HG02840 (cell line): ENCODE measurements at regions not wholly inside any gene's neighbourhood (a gene's known extent, or its start where the extent isn't known, plus 50 kb on each side); places are given as distances from the start of the nearest gene placed in this dataset.

Experiments
- ATAC-seq: cut with Tn5 transposase; IDR thresholded peaks from one replicate; pipeline ENCODE4 v1.9.1; 2021; ENCODE audit warnings: mild to moderate bottlenecking, moderate library complexity, moderate number of reproducible peaks; ENCODE audit not compliant: unreplicated experiment, low FRiP score

DNA sequence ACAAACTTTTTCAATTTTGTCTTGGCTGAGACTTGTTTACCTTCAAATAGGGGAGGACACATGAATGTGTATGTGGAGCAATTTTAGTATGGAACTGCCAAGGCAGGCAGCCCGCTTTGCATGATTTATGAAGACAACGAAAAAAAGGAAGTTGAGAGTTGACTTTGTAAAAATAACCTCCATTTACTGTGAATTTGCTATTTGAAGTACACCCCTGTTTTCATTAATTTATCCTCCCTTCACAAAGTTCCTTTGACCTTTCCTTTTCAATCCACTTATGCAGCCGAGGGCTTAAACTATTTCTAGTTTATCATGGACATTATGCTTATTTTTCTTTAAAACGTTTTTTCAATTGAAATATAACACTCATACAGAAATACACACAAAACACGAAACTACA is 369.6 kb upstream of the CADM1 start:
- no peak for ATAC-seq

DNA sequence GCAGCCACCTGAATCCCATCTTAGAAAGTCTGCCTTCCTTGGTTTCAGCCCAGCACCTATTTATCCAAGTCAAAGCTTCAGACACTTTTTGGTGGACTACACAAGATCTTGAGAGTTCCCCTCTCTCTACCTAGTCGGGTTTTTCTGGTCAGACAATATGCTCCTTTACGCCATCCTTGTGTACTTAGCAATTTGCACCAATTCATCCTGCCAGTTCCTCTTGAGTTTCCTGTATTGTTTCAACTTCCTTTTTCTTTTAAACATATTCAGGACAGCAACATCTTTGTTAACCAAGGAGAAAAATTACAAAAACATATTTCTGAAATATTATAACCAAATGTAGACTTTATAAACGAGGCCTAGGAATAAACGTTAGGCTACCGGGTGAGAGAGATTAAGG is 368.2 kb upstream of the CADM1 start:
- ATAC-seq: no peak

DNA sequence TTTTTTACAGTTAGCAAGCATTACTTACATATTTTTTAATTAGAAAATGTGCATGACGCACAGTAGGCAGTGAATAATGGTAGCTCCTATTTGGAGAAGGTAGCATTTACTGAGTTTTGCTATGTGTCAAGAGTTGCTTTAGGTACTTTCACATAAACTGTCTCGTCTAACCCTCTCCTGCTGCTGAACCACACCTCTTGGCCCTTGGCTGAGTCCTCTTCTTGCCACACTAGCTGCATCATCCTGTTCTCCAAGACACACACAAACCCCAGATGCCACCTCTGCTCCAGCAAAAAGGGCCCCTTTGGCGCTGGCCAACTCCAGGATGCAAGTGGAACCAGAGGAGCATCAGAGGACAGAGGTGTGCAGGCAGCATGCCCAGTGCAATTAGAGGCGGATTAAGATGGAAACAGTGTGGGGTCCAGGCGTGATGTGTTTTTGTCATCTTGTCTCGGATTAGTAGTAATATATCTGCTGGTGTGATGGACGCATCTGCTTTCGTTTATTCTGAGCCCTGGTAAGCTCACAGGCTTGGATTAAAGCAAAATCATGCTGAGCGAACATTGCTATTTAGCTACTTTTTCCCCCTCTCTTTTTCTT is 367.0 kb upstream of the CADM1 start:
- ATAC-seq: no peak

DNA sequence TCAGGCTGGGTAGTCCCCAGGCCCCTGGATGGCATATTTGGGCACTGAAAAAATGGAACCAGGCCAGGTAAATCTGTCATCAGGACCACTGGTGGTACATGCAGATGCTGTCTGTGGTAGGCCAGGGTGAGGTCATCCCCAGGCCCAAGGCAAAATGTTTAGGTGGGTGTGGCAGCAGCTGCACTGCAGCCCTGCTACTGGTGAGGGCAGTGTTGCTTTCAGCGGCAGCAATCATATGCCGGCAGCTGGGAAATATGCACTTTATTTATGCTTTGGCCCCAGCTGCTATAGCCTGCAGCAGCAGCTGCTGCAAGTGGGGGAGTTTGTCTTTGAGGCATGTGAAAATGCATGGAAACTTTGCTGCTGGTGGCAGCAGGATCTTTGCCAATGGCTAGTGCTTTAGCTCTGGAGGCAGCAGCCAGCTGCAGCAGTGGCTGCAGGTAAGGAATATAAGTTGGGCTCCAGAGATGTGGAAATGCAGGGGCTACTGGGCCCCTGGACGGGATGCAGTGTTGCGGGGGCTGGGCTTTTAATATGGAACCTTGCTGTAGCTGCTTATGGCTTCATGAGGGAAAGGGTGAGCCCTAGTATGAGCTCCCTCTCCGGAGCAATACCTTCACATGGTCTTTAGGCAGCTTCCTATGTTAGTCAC is 365.7 kb upstream of the CADM1 start:
- ATAC-seq: peak; percentile 71

DNA sequence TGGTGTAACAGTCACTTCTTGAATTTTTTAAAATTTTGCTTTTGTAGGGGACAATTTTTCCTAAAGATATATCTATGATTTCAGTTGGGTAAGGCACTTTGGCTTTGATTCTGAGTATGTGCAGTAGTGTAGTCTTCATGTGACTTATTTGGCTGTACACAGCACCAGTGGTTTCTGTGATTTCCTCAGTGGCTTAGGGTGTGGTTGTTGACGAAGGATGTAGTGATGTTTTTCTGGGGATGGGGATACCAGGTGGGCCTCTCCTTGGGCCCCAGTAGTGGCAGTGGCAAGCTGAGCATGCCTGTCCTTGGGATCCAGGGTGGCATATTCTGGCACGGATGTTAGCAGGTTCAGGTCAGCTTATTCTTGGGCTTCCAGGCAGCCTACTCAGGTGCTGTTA is 364.9 kb upstream of the CADM1 start:
- no peak for ATAC-seq

DNA sequence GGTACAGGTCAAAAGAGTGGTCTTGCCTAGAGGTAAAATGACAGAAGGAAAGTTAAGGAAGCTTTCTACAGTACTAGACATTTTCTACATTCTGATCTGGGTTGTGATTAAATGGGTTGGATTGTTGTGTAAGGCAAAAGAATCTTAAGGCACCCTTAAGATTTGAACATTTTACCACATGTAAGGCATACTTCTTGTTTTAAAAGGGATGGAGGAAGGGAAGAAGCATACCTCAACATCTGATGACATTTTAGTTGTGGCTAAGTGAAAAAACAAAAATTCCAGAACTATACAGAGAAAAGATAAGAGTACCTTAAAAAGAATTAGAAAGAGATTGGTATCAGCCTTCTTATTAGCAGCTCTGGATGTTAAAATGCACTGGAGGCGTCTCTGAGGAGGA is 356.0 kb upstream of the CADM1 start:
- no peak for ATAC-seq

DNA sequence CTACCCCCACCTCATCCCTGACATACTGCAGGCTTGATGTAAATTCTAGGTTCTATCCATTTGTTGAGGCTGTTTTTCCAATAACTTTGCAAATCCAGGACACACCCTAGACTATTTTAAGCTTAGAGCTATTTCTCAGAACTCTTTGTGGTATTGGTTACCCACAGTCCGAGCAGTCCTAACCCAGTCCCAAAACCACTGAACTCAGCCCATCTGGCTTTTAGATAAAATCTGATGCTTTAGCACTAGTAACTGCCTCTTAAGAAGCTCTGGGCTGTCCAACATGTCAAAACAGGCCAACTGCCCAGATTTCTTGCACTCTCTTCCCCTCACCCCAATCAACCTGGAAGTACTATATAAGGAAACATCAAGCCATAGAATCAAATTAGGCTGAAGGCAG is 344.4 kb upstream of the CADM1 start:
- no peak for ATAC-seq

DNA sequence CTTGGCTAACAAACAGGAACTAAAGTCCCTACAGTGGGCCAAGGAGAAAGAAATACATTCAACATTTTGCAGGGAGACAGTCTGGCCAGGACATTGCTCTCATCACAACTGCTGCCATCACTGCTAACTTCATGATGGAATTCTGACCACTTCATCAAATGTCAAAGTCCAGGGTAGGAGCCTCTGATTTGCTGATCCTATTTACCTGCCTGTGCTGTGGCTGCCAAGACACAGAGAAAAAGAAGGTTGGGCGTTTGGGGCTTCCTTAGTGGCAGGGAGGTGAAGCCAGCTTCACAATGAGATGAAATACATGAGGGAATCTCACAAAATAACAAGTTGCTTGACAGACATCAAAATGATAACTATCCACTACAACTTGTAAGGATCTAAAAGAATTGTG is 343.9 kb upstream of the CADM1 start:
- ATAC-seq: no peak

DNA sequence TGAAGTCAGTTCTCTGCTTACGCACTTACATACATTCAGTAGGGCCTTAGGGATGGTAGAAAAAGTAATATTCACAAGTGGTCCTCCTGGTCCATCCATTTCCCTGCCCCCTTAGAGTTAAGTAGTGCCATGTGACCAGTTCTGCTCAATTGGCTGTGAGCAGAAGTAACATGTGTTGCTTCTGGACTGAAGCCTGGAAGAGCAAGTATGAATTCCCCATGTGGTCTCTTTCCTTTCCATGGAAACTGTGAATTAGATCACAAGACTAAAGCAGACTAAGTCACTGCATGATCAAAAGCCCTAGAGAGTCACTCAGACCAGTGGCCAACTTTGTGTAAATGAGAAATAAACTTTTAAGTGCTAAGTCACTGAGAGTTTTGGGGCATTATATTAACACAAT is 341.7 kb upstream of the CADM1 start:
- ATAC-seq: no peak

DNA sequence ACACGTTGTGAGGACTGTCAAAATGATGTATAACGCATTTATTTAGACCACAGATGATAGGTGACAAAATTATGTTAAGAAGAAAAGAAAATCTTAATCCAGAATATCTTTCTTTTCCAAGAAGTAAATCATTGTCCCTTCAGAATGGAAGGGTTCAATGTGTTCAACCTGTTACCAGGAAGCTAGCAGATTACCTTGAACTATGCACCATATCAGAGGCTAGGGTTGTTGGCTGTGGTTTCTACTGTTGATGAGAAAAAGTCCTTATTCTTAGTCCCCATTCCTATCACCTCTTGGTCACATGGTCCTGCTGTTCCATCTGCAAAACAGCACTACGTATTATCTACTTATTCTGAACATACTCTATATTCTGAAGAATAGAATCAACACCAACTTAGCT is 339.5 kb upstream of the CADM1 start:
- no peak for ATAC-seq

DNA sequence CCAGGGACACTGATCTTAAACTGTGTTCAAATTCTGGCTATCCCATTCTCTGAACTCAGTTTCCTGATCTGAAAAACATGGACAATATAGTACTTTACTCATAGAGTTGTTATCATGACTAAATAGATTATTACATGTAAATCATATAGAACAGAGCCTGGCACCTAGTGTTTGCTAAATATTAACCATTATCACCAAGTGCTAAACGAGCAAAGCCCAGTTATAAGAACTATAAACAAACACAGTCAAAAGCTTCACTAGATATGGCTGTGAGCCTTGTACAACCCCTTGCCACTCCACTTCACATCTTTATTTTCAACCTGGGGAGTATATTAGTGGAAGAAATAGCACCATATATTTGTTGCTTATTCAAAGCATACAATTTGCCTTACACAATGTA is 338.9 kb upstream of the CADM1 start:
- ATAC-seq: no peak

DNA sequence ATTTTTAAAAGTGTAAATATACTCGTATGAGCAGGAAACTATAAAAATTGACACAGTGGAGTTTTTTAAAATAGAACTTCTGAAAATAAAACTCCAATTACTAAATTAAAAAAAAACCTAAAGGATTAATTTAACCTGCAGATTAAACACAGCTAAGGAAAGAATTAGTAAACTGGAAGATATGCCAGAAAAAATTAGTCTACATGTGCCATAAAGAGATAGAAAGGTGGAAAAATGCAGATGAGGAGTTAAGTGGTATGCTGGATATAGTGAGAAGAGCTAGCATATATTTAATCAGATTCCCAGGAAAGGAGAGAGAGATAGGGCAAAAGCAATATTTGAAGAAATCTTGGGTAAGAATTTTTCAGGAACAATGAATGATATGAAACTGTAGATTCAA is 315.8 kb upstream of the CADM1 start:
- ATAC-seq: no peak

DNA sequence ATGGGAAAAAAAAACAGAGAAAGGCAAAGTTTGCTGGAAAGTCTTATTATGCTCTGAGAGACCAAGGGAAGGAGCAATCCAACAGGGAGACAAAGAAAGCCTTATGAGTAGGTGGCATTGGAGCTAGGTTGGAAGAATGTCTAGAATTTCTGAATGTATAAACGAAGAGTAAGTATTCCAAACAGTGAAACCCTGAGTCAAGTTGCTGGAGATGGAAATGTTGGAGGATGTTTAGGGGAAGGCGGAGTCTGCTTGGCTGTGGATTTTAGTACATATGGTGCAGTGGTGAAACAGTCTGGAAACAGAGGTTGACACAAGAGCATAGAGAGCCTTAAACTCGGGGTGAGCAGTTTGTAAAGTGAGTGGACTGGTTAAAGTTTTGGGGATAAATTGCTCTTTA is 314.8 kb upstream of the CADM1 start:
- no peak for ATAC-seq

DNA sequence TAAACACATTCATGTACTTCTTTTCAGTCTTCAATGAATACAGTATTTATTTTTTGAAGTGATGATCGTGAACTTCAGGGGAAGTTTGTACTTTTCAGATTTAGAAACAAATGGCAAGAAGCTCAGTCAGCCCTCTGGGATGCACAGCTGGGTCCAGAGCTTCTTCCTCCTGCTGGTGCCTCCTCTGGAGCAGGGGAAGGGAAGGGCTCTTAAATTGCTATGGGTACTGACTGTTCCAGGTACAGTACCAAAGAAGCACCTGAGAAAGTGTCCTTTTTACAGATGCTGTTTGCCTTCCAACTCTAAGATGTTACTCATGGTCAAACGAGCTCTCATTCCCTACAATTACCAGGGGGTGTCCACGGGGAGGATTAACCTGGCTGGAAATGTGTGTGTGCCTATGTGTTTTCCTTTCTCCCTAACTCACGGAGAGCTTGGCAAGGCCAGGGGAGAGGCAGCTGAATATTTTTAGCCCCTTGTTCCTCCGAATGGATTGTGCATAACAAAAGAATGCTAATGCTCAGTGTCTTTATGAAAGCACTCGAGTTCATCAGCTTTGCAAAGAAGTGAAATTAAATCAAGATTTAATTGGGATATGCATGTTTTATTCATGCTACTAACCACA is 313.7 kb upstream of the CADM1 start:
- ATAC-seq: no peak

DNA sequence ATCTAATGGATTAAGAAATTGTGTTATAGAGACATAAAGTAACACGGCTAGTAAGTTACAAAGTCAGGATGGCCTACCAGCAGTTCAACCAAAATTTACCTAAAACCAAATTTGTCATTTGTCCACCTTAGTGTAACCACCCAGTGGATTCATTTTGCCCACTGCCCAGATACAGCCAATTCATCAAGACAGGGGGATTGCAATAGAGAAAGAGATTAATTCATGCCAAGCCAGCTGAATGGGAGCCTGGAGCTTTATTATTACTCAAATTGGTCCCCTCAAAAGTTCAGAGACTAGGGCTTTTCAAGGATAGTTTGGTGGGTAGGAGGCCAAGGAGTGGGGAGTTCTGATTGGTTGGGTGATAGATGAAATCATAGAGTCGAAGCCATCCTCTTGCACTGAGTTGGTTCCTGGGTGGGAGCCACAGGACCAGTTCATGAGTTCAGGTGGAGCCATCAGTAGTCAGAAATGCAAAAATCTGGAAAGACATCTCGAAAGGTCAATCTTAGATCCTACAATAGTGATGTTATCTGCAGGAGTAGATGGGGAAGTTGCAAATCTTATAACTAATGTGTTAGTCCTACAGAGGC is 304.2 kb upstream of the CADM1 start:
- no peak for ATAC-seq

DNA sequence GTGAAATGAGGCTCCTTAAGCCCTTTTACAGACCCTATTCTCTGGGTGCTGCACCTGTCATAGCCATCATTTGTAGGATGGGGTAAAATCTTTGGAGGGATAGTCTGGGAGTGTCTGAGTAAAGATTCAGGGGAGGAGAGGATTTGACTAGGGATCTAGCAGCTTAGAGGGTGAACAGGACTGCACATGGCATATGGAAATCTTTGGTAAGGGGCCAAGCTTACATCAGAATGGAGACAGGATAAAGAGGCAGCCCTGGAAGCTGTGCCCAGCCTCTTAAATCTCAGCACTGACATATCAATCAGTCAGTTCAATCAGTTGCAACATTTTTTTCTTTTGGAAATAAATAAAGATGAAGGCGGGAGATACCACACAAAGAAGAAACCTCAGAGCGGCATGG is 301.8 kb upstream of the CADM1 start:
- ATAC-seq: no peak

DNA sequence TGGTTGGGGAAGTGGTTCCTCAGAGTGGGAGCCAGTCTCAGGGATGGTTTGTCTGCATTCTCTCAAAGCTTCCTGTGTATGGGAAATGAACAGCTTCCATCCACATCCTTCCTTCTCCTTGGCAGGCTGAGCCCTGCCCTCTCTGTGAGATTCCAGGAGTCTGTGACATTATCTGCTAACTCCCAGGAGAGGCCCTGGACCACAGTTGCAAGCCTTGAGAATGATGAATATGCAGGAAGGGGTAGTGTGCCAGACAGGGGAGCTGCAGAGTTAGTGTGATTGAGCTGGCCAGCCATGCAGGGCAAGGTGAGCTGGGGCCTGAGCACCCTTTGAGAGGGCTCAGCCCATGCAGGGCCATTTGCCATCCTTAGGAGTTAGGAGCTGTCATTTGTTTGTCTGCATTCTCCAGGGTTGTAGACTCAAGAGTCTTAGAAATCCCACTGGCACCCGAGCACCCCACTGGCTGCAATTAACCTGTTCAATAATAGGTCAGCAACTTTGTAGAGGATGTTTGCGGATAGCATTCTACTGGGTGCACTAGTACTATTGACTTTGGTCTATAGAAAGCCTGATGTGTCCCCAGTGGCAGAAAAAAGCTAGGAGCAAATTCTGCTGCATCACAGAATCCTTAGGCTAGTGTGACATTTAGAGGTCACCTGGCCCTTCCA is 299.0 kb upstream of the CADM1 start:
- ATAC-seq: no peak

DNA sequence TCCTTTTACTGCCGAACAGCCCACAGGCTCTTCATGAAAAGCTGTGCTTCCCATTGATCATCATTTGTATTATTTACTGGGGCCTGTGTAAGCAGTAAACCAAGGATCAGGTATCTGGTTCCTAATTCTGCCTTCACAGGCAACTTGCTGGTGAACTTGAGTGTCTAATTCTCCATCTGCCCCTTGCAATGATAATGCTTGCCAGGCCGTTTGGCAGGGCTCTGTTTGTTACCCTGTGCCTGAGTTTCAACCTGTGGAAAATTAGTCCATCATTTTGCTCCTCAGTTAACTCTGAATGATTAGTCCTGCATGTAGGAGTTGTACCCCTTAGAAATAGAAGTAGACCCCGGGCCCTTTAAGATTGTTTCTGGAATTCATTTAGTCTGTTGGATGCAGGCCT is 298.4 kb upstream of the CADM1 start:
- no peak for ATAC-seq

DNA sequence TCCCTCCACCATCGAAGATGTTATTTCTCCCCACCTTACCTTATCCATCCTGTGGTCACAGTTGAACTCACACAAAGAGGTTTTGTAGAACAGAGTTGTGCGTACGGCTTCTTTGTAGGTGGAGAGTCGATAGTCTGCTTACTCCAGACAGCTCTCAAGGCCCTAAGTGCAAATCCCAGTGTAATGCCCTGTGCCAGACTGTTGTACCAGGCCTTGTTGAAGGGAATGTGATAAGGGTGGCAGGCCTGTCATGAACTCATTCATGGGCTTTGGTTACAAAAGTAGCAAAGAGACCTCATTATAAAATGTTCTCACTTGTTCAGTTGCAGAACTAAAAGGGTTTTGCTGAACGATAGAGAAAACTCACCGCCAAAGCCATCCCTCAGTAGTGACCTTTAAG is 288.7 kb upstream of the CADM1 start:
- ATAC-seq: no peak

DNA sequence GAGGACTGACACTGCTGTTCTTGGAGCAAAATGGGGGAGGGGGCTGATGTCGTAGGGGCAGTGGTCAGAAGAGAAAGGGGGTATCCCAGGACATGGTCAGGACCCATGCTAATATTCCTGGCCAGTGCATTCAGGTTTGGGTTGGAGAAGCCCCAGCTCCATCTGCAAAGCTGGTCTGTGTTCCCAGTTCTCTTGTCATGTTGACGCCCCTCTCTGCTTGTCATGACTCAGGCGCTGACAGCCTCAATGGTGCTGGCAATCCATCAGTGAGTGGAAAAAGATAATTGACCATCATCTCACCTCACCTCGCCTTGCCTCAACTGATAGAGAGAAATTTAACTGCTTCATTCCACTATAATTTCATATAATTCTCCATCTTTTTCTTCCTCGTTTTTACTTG is 283.1 kb upstream of the CADM1 start:
- no peak for ATAC-seq

DNA sequence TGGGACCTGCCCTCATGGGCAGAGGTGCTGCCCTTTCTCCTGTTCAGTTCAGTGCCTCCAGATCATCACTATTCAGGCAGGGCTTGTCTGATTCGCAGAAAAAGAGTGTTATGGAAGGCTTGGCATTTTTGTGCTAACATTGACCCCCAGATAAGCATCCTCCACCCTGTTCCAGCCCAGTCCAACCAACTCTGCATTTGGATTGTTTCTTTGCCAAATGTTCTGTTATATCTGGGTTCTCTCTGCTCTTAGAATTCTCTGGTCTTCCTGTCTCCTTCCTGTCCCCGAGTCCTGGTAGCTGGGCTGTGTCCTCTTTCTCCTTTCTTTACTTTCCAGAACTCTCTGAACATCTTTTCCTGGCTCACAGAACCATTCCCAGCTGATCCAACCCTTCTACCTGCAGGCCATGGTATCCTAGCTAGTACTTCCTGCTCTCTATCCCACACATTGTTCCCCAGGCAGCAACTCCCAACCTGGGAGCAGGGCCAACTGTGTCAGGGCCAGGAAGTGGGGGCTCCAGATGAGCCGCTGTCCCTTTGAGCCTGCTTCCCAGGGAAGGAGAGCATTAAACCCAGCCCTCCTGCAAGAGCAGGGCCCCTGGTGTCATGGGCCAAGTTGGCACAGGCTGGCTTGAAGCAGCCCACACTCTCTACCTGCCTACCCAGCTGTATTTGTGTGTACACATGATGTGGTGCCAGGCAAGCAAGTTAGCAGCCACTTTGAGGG is 280.7 kb upstream of the CADM1 start:
- no peak for ATAC-seq
